ENCODE measurements at regions not wholly inside any gene's neighbourhood (a gene's known extent, or its start where the extent isn't known, plus 50 kb on each side); places are given as distances from the start of the nearest gene placed in this dataset.
"Not testable (repeated sequence)": the region's sequence is repeated elsewhere in the genome, so short reads cannot be mapped to it uniquely, and the experiment has no call there.

GRCh38 chr3:35482566-35482965 lies 156.8 kb upstream of the ARPP21 start:
- WGBS (ENCODE audit: insufficient coverage, insufficient replicate concordance, low lambda C conversion rate, missing lambda C conversion rate) = 11% methylated on average over 4 of the region's 4 CpGs
- DNase-seq (ENCODE audit: low read depth, low spot score); SMC1A ChIA-PET (ENCODE audit: uncharacterized antibody, unreplicated experiment); ATAC-seq; H3K36me3 ChIP-seq (ENCODE audit: control insufficient read depth in 2 of 2, insufficient read depth in 2 of 2, low read length in 1 of 2); in situ Hi-C loops (cut with MboI); H3K4me1 ChIP-seq (ENCODE audit: control insufficient read depth, insufficient read depth, low read length); H3K4me2 ChIP-seq (ENCODE audit: control insufficient read depth, insufficient read depth); POLR2A ChIA-PET; H3K9ac ChIP-seq (ENCODE audit: control insufficient read depth, insufficient read depth, low read length); H3K79me2 ChIP-seq (ENCODE audit: control insufficient read depth, insufficient read depth, low read length); H3K27me3 ChIP-seq (replicated peaks in 1 of 2; ENCODE audit: control insufficient read depth in 2 of 2, insufficient read depth in 2 of 2, low read length in 1 of 2); CTCF ChIA-PET; intact Hi-C loops (cut with micrococcal nuclease; ENCODE audit: unreplicated experiment); H2AFZ ChIP-seq (ENCODE audit: control insufficient read depth, low read depth, low read length); H3K4me3 ChIP-seq; H4K20me1 ChIP-seq (ENCODE audit: control insufficient read depth, insufficient read depth); FAIRE-seq; RAD21 ChIA-PET (ENCODE audit: unreplicated experiment); H3K9me3 ChIP-seq (replicated peaks; ENCODE audit: control insufficient read depth, insufficient read depth, low read length); H3K27ac ChIP-seq (ENCODE audit: control insufficient read depth, insufficient read depth); BruUV-seq (replicated peaks): not testable (repeated sequence)

GRCh38 chr3:35483131-35483530 lies 156.2 kb upstream of the ARPP21 start:
- intact Hi-C loops (cut with micrococcal nuclease; ENCODE audit: unreplicated experiment) (no loop called here), in situ Hi-C loops (cut with MboI) (no loop called here)
- Histone ChIP-seq H3K9me3 (replicated peaks; ENCODE audit: control insufficient read depth, insufficient read depth, low read length) (no peaks in the 10 kb centered on the region), H3K27ac (ENCODE audit: control insufficient read depth, insufficient read depth) (no peak overlapping the region), H3K4me2 (ENCODE audit: control insufficient read depth, insufficient read depth) (no peak overlapping the region), H3K79me2 (ENCODE audit: control insufficient read depth, insufficient read depth, low read length) (no peaks in the 10 kb centered on the region), H4K20me1 (ENCODE audit: control insufficient read depth, insufficient read depth) (no peaks in the 10 kb centered on the region), H3K4me3 (no peak overlapping the region), H3K27me3 (replicated peaks in 1 of 2; ENCODE audit: control insufficient read depth in 2 of 2, insufficient read depth in 2 of 2, low read length in 1 of 2) (no peaks in the 10 kb centered on the region), H3K36me3 (ENCODE audit: control insufficient read depth in 2 of 2, insufficient read depth in 2 of 2, low read length in 1 of 2) (no peaks in the 10 kb centered on the region), H2AFZ (ENCODE audit: control insufficient read depth, low read depth, low read length) (no peak overlapping the region), H3K4me1 (ENCODE audit: control insufficient read depth, insufficient read depth, low read length) (no peaks in the 10 kb centered on the region), H3K9ac (ENCODE audit: control insufficient read depth, insufficient read depth, low read length) (no peak overlapping the region)
- BruUV-seq (replicated peaks) = no TSS peak
- FAIRE-seq (no peak), DNase-seq (ENCODE audit: low read depth, low spot score) (no peak), ATAC-seq (no peak)
- WGBS (ENCODE audit: insufficient coverage, insufficient replicate concordance, low lambda C conversion rate, missing lambda C conversion rate) = 0% methylated on average over 3 of the region's 3 CpGs
- ChIA-PET CTCF (no interaction called here), POLR2A (no interaction called here), RAD21 (ENCODE audit: unreplicated experiment) (no interaction called here), SMC1A (ENCODE audit: uncharacterized antibody, unreplicated experiment) (no interaction called here)
- no peak for TF ChIP-seq IKZF2 (IDR thresholded peaks at IDR 0.05)
- TF ChIP-seq TCF3 (IDR thresholded peaks at IDR 0.05; ENCODE audit: borderline replicate concordance, insufficient read depth, low read depth, low read length) = no peak
- TF ChIP-seq MYB (IDR thresholded peaks at IDR 0.05; ENCODE audit: borderline replicate concordance, low read depth, low read length) = no peak
- no peak for TF ChIP-seq DPF2 (IDR thresholded peaks at IDR 0.05)
- TF ChIP-seq NKRF (conservative IDR thresholded peaks at IDR 0.05) = no peak
- no peak for TF ChIP-seq SREBF1 (IDR thresholded peaks at IDR 0.05; ENCODE audit: low read length)
